ENCODE measurements at regions not wholly inside any gene's neighbourhood (a gene's known extent, or its start where the extent isn't known, plus 50 kb on each side); places are given as distances from the start of the nearest gene placed in this dataset.

DNA sequence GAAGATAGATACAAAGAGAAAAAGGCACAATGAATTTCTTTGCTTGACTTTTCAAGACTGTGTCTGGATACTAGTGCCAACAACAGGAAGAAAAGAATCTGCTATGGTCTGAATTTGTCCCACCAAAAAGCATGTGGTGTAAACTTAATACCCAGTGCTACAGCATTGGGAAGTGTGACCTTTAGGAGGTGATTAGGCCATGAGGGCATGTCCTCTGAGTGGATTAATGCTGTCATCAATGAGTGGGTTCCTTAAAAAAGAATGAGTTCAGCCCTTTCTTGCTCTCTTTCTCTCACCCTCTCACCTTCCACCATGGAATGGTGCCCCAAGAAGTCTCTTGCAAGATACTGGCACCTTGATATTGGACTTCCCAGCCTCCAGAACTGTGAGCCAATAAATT, 155.7 kb upstream of the GPRIN3 start:
- Histone ChIP-seq H3K27me3 (replicated peaks in 1 of 4; ENCODE audit: control extremely low read depth in 1 of 4, control insufficient read depth in 3 of 4, insufficient read depth in 4 of 4, low read length in 3 of 4) (no peaks in the 10 kb centered on the region), H3K4me3 (ENCODE audit: control extremely low read depth in 1 of 5, extremely low read depth in 1 of 5, insufficient read depth in 1 of 5, low read depth in 2 of 5, low read length in 4 of 5) (no peak overlapping the region), H4K20me1 (ENCODE audit: control insufficient read depth, insufficient read depth, low read length, poor library complexity, severe bottlenecking) (no peaks in the 10 kb centered on the region), H3K36me3 (replicated peaks in 1 of 2; ENCODE audit: control extremely low read depth in 1 of 2, control insufficient read depth in 1 of 2, extremely low read depth in 1 of 2, insufficient read depth in 2 of 2, low read length in 1 of 2) (no peaks in the 10 kb centered on the region), H3K4me1 (ENCODE audit: control insufficient read depth in 2 of 2, insufficient read depth in 2 of 2, low read length in 2 of 2) (no peaks in the 10 kb centered on the region), H3K27ac (ENCODE audit: low read length in 2 of 2) (no peak overlapping the region), H3K4me2 (replicated peaks; ENCODE audit: low read depth, low read length, poor library complexity, severe bottlenecking) (no peak overlapping the region), H3K9me3 (ENCODE audit: control extremely low read depth in 1 of 3, control insufficient read depth in 2 of 3, insufficient read depth in 1 of 3, low read length in 2 of 3) (peaks cover 0 to 1% (median 0%) of the 10 kb centered on the region in 3 donors), H2AFZ (ENCODE audit: insufficient read depth, low read depth, low read length, poor library complexity, severe bottlenecking) (no peak overlapping the region), H3K9ac (ENCODE audit: low read length) (no peak overlapping the region), H3K79me2 (ENCODE audit: control insufficient read depth, insufficient read depth, low read length) (no peaks in the 10 kb centered on the region)
- intact Hi-C loops (cut with micrococcal nuclease), result no loop called here
- no peak overlapping the region for H3K27ac Mint-ChIP-seq
- POLR2A ChIA-PET, result no interaction called here
- no peak overlapping the region for H3K4me3 Mint-ChIP-seq
- CTCF ChIA-PET, result no interaction called here
- H3K4me1 Mint-ChIP-seq, result peaks cover under 1% of the 10 kb centered on the region
- ATAC-seq (ENCODE audit: low read depth), result no peak
- no peaks in the 10 kb centered on the region for H3K9me3 Mint-ChIP-seq (ENCODE audit: insufficient read depth)
- no peaks in the 10 kb centered on the region for H3K27me3 Mint-ChIP-seq
- TF ChIP-seq, protein P1, sequence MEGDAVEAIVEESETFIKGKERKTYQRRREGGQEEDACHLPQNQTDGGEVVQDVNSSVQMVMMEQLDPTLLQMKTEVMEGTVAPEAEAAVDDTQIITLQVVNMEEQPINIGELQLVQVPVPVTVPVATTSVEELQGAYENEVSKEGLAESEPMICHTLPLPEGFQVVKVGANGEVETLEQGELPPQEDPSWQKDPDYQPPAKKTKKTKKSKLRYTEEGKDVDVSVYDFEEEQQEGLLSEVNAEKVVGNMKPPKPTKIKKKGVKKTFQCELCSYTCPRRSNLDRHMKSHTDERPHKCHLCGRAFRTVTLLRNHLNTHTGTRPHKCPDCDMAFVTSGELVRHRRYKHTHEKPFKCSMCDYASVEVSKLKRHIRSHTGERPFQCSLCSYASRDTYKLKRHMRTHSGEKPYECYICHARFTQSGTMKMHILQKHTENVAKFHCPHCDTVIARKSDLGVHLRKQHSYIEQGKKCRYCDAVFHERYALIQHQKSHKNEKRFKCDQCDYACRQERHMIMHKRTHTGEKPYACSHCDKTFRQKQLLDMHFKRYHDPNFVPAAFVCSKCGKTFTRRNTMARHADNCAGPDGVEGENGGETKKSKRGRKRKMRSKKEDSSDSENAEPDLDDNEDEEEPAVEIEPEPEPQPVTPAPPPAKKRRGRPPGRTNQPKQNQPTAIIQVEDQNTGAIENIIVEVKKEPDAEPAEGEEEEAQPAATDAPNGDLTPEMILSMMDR (IDR thresholded peaks at IDR 0.05), result no peak
- TF ChIP-seq EZH2 (IDR thresholded peaks at IDR 0.05; ENCODE audit: borderline replicate concordance, insufficient read depth, low read depth, low read length, poor library complexity, severe bottlenecking), result no peak
- DNase-seq, result no peak

- Mint-ChIP-seq H3K4me3 (no peak overlapping the region), H3K27me3 (no peaks in the 10 kb centered on the region), H3K4me1 (no peaks in the 10 kb centered on the region), H3K27ac (no peak overlapping the region), H3K9me3 (ENCODE audit: insufficient read depth) (peaks cover 10% of the 10 kb centered on the region)
- Histone ChIP-seq H3K27ac (ENCODE audit: low read length in 2 of 2) (no peak overlapping the region), H3K27me3 (replicated peaks in 1 of 4; ENCODE audit: control extremely low read depth in 1 of 4, control insufficient read depth in 3 of 4, insufficient read depth in 4 of 4, low read length in 3 of 4) (no peaks in the 10 kb centered on the region), H3K9ac (ENCODE audit: low read length) (no peak overlapping the region), H3K4me2 (replicated peaks; ENCODE audit: low read depth, low read length, poor library complexity, severe bottlenecking) (no peak overlapping the region), H3K4me3 (ENCODE audit: control extremely low read depth in 1 of 5, extremely low read depth in 1 of 5, insufficient read depth in 1 of 5, low read depth in 2 of 5, low read length in 4 of 5) (no peak overlapping the region), H3K36me3 (replicated peaks in 1 of 2; ENCODE audit: control extremely low read depth in 1 of 2, control insufficient read depth in 1 of 2, extremely low read depth in 1 of 2, insufficient read depth in 2 of 2, low read length in 1 of 2) (no peaks in the 10 kb centered on the region), H3K79me2 (ENCODE audit: control insufficient read depth, insufficient read depth, low read length) (no peaks in the 10 kb centered on the region), H3K4me1 (ENCODE audit: control insufficient read depth in 2 of 2, insufficient read depth in 2 of 2, low read length in 2 of 2) (no peaks in the 10 kb centered on the region), H3K9me3 (ENCODE audit: control extremely low read depth in 1 of 3, control insufficient read depth in 2 of 3, insufficient read depth in 1 of 3, low read length in 2 of 3) (peaks cover 4 to 20% (median 10%) of the 10 kb centered on the region in 3 donors), H4K20me1 (ENCODE audit: control insufficient read depth, insufficient read depth, low read length, poor library complexity, severe bottlenecking) (no peaks in the 10 kb centered on the region), H2AFZ (ENCODE audit: insufficient read depth, low read depth, low read length, poor library complexity, severe bottlenecking) (no peak overlapping the region)
- WGBS (ENCODE audit: insufficient coverage), result no CpG with 5 or more reads among the region's 1 CpG
- DNase-seq (no peak), ATAC-seq (ENCODE audit: low read depth) (no peak)
- ChIA-PET POLR2A (no interaction called here), CTCF (interaction anchor here (0.6 kb wide), 1 partner anchor 220 kb away, joined by 3 read pairs; no protein-coding TSS in a partner anchor)
- intact Hi-C loops (cut with micrococcal nuclease), result no loop called here
- TF ChIP-seq EZH2 (IDR thresholded peaks at IDR 0.05; ENCODE audit: borderline replicate concordance, insufficient read depth, low read depth, low read length, poor library complexity, severe bottlenecking), result no peak
- TF ChIP-seq, protein P1 (IDR thresholded peaks at IDR 0.05), result no peak
These were observed 139.9 kb upstream of the GPRIN3 start for GRCh38 chr4:89447543-89447942.
